CD4-positive, alpha-beta T cell (primary cell): ENCODE measurements at regions not wholly inside any gene's neighbourhood (a gene's known extent, or its start where the extent isn't known, plus 50 kb on each side); places are given as distances from the start of the nearest gene placed in this dataset.

Source experiments
- ATAC-seq: fragments of 200-7000 bp; cut with Tn5 transposase; one replicate; pipeline ENCODE4 v1.10.0; 2022; ENCODE audit warnings: mild to moderate bottlenecking; ENCODE audit not compliant: poor library complexity
- CTCF ChIA-PET: fragments of 350-600 bp; sonication (Branson Sonifier 250); formaldehyde crosslinking; loops from one replicate; lab custom pipeline; 2021; ENCODE audit warnings: antibody characterized with exemption, inconsistent platforms; lab: Charles Lee
- POLR2A ChIA-PET: fragments of 350-600 bp; sonication (Branson Sonifier 250); formaldehyde crosslinking; loops from one replicate; lab custom pipeline; 2021; ENCODE audit warnings: antibody characterized with exemption, inconsistent platforms; lab: Charles Lee
- DNase-seq, 14 experiments: peaks; one replicate each; pipeline ENCODE4 v3.0.0-alpha.2; 2013 to 2020; ENCODE audit warnings: mixed read lengths in 2 of 14
- H3K27ac ChIP-seq, 2 donors: one replicate each; pipeline versions ENCODE4 v1.5.1 to v1.7.0; 2013; ENCODE audit warnings: low read length in 2 of 2, low read depth in 1 of 2, mild to moderate bottlenecking in 1 of 2
- H3K27me3 ChIP-seq, 2 experiments: 1 replicate in 1 of 2; 2 replicates in 1 of 2; pipeline versions ENCODE4 v1.6.1 to v1.7.0; 2013; ENCODE audit warnings: low read length in 2 of 2, control low read depth in 1 of 2, mild to moderate bottlenecking in 1 of 2, moderate library complexity in 1 of 2; ENCODE audit not compliant: insufficient read depth in 2 of 2, control insufficient read depth in 1 of 2
- H3K36me3 ChIP-seq: one replicate; pipeline ENCODE4 v1.6.1; 2013; ENCODE audit warnings: low read length, control low read depth; ENCODE audit not compliant: insufficient read depth
- H3K4me1 ChIP-seq: one replicate; pipeline ENCODE4 v1.6.1; 2013; ENCODE audit warnings: low read length, control low read depth; ENCODE audit not compliant: insufficient read depth
- H3K4me3 ChIP-seq: one replicate; pipeline ENCODE4 v1.5.1; 2013; ENCODE audit warnings: mild to moderate bottlenecking, low read length, moderate library complexity
- H3K9me3 ChIP-seq, 2 experiments: 1 replicate in 1 of 2; 2 replicates in 1 of 2; pipeline versions ENCODE4 v1.6.1 to v1.7.0; 2013; ENCODE audit warnings: low read length in 2 of 2, mild to moderate bottlenecking in 2 of 2, control low read depth in 1 of 2, moderate library complexity in 1 of 2; ENCODE audit not compliant: control insufficient read depth in 1 of 2, insufficient read depth in 1 of 2
- H3K27ac Mint-ChIP-seq: one replicate; pipeline ENCODE4 v1.8.0; 2020; ENCODE audit warnings: mixed read lengths
- H3K27me3 Mint-ChIP-seq: one replicate; pipeline ENCODE4 v1.8.0; 2021; ENCODE audit warnings: mixed read lengths
- H3K36me3 Mint-ChIP-seq: one replicate; pipeline ENCODE4 v1.8.0; 2021; ENCODE audit warnings: low read depth, mixed read lengths
- H3K4me1 Mint-ChIP-seq: one replicate; pipeline ENCODE4 v1.8.0; 2021; ENCODE audit warnings: low read depth, mixed read lengths
- H3K4me3 Mint-ChIP-seq: one replicate; pipeline ENCODE4 v1.8.0; 2020; ENCODE audit warnings: mild to moderate bottlenecking, mixed read lengths
- H3K9me3 Mint-ChIP-seq: one replicate; pipeline ENCODE4 v1.8.0; 2020; ENCODE audit warnings: mixed read lengths
- CTCF ChIP-seq: fragments of 200-600 bp; IDR thresholded peaks from one replicate; pipeline ENCODE4 v1.8.0; 2022; ENCODE audit warnings: antibody characterized with exemption, mild to moderate bottlenecking
- intact Hi-C, 2 experiments: fragments of 100-400 bp; cut with DNase I in 1 of 2; cut with micrococcal nuclease in 1 of 2; formaldehyde crosslinking; loops; one replicate each; pipeline versions ENCODE4 v1.15.1 to v1.9.0; 2023 to 2025; cut with DNase I, micrococcal nuclease

- H3K27me3 Mint-ChIP-seq, result peaks cover 22% of the 10 kb centered on the region
- H3K9me3 Mint-ChIP-seq, result no peaks in the 10 kb centered on the region
- H3K4me1 Mint-ChIP-seq, result no peaks in the 10 kb centered on the region
- no peak overlapping the region for H3K4me3 Mint-ChIP-seq
- peaks cover 11 to 15% of the 10 kb centered on the region in 2 experiments for H3K27me3 ChIP-seq
- ChIA-PET CTCF (no interaction called here), POLR2A (no interaction called here)
- H3K9me3 ChIP-seq, result peaks cover 0 to 5% of the 10 kb centered on the region in 2 experiments
- DNase-seq, result no peak
- no peak for TF ChIP-seq CTCF
- no peak overlapping the region for H3K27ac ChIP-seq
- no peak overlapping the region for H3K4me3 ChIP-seq
- no peaks in the 10 kb centered on the region for H3K36me3 ChIP-seq
- H3K36me3 Mint-ChIP-seq, result no peaks in the 10 kb centered on the region
- H3K27ac Mint-ChIP-seq, result no peak overlapping the region
- H3K4me1 ChIP-seq, result no peaks in the 10 kb centered on the region
- no peak for ATAC-seq
- intact Hi-C loops, result no loop called here
These were observed 123.4 kb downstream of the CTTN start for GRCh38 chr11:70521475-70522308.

DNA sequence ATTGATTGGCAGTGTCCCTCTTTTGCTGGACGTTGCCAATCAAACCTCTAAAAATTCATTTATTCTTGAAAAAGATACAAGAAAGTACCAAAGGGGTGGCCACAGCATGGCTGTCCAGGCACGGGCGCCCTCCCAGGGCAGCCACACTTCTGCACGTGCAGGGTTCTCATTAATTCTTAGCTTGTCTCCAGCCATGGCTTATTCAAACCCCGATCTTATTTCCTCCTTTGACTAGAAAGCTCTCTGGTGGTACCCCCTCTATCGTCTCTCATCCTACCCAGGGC, 123.9 kb downstream of the CTTN start:
- intact Hi-C loops, result no loop called here
- Histone ChIP-seq H3K4me3 (no peak overlapping the region), H3K27me3 (peaks cover 11 to 15% of the 10 kb centered on the region in 2 experiments), H3K4me1 (no peaks in the 10 kb centered on the region), H3K36me3 (no peaks in the 10 kb centered on the region), H3K27ac (no peak overlapping the region), H3K9me3 (peaks cover 0 to 5% of the 10 kb centered on the region in 2 experiments)
- no peaks in the 10 kb centered on the region for H3K4me1 Mint-ChIP-seq
- TF ChIP-seq CTCF, result no peak
- H3K27ac Mint-ChIP-seq, result no peak overlapping the region
- no peaks in the 10 kb centered on the region for H3K9me3 Mint-ChIP-seq
- no peak overlapping the region for H3K4me3 Mint-ChIP-seq
- POLR2A ChIA-PET, result no interaction called here
- ATAC-seq (no peak), DNase-seq (no peak)
- H3K27me3 Mint-ChIP-seq, result peaks cover 22% of the 10 kb centered on the region
- no peaks in the 10 kb centered on the region for H3K36me3 Mint-ChIP-seq
- CTCF ChIA-PET, result no interaction called here

DNA sequence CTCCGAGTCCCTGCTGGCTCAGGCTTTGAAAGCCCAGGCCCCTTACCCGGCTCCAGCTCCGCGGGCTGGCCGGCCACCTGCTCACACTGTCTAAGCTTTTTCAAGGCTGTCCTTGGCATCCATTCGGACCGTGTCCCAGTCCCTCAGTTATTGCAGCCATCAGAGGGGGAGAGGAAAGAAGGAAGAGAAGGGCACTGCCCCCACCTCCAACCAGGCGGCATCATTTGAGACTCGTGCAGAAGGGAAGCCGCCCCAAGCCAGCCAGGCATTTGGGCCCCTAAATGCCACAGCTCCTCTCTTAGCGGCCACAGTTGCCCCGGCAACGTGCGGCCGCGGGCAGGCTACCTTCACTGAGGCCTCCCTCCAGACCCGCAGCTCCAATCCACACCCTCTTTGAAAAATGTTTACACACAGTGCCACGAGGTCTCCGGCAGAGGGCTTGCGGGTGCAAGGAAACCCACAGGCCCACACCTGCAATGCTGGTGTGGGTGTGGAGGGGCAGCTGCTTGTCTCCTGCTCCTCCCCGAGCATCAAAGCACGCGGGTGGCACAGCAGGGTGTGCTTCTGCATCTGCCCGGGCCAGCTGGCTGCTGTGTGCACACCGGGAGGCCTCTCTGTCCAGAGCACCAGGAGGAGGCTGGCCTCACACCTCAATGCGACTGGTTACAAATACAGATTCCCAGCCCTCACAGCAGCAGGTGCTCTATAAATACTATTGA, 124.4 kb downstream of the CTTN start:
- Histone ChIP-seq H3K27me3 (peaks cover 11 to 15% of the 10 kb centered on the region in 2 experiments), H3K4me3 (no peak overlapping the region), H3K9me3 (peaks cover 0 to 5% of the 10 kb centered on the region in 2 experiments), H3K36me3 (no peaks in the 10 kb centered on the region), H3K27ac (no peak overlapping the region), H3K4me1 (no peaks in the 10 kb centered on the region)
- Mint-ChIP-seq H3K27me3 (peaks cover 22% of the 10 kb centered on the region), H3K9me3 (no peaks in the 10 kb centered on the region), H3K27ac (no peak overlapping the region), H3K4me1 (no peaks in the 10 kb centered on the region), H3K4me3 (no peak overlapping the region), H3K36me3 (no peaks in the 10 kb centered on the region)
- no peak for DNase-seq
- ChIA-PET CTCF (no interaction called here), POLR2A (no interaction called here)
- no peak for ATAC-seq
- no peak for TF ChIP-seq CTCF
- intact Hi-C loops, result no loop called here
